Dendritic cell treated with granulocyte-macrophage colony-stimulating factor and Interleukin-4, amounts not matched to agents 40 ng/mL and 50 ng/mL, for 4 days (primary cell): ENCODE measurements at regions not wholly inside any gene's neighbourhood (a gene's known extent, or its start where the extent isn't known, plus 50 kb on each side); places are given as distances from the start of the nearest gene placed in this dataset.
A peak's percentile ranks its signal among the peaks of the same experiment; 100 is the strongest.

Experiments used
- H3K27ac Mint-ChIP-seq: one replicate; pipeline ENCODE4 v1.8.0; 2022; ENCODE audit warnings: mild to moderate bottlenecking, mixed read lengths
- H3K27me3 Mint-ChIP-seq: one replicate; pipeline ENCODE4 v1.8.0; 2022; ENCODE audit warnings: mild to moderate bottlenecking, mixed read lengths
- H3K36me3 Mint-ChIP-seq: one replicate; pipeline ENCODE4 v1.8.0; 2022; ENCODE audit warnings: low read depth, mixed read lengths
- H3K4me1 Mint-ChIP-seq: one replicate; pipeline ENCODE4 v1.8.0; 2022; ENCODE audit warnings: low read depth, mixed read lengths
- H3K4me3 Mint-ChIP-seq: one replicate; pipeline ENCODE4 v1.8.0; 2022; ENCODE audit warnings: mild to moderate bottlenecking, moderate library complexity, mixed read lengths
- H3K9me3 Mint-ChIP-seq: one replicate; pipeline ENCODE4 v1.8.0; 2022; ENCODE audit warnings: mixed read lengths
- intact Hi-C: fragments of 100-400 bp; cut with micrococcal nuclease; formaldehyde crosslinking; loops from one replicate; pipeline ENCODE4 v1.15.0; 2022

DNA sequence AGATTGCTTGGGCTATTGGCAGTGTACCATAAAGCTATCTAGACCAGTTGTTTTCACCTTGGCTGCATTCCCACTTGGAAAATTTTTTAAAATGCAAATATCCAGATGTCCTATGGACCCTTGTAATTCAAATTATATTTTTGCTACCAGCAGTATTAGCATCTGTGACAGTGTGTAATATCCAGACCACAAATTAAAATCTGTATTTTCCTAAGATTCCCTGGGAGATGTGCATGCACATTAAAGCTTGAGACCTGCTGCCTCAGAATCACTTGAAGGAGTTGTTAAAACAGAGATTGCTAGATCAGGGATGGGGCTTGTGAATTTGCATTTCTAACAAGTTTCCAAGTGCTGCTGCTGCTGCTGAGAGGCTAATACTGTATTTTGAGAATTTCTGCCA is 381.2 kb upstream of the PDE4D start:
- intact Hi-C loops, result no loop called here
- peaks cover 11% of the 10 kb centered on the region for H3K9me3 Mint-ChIP-seq
- peaks cover 47% of the 10 kb centered on the region for H3K4me1 Mint-ChIP-seq
- H3K27me3 Mint-ChIP-seq, result no peaks in the 10 kb centered on the region
- no peak overlapping the region for H3K4me3 Mint-ChIP-seq
- peaks cover 6% of the 10 kb centered on the region for H3K36me3 Mint-ChIP-seq
- H3K27ac Mint-ChIP-seq, result no peak overlapping the region

GRCh38 chr5:60271517-60271916 is 378.0 kb upstream of the PDE4D start:
- no peak overlapping the region for H3K4me3 Mint-ChIP-seq
- H3K4me1 Mint-ChIP-seq, result peaks cover 49% of the 10 kb centered on the region
- intact Hi-C loops, result no loop called here
- H3K9me3 Mint-ChIP-seq, result no peaks in the 10 kb centered on the region
- H3K36me3 Mint-ChIP-seq, result no peaks in the 10 kb centered on the region
- H3K27ac Mint-ChIP-seq, result no peak overlapping the region
- H3K27me3 Mint-ChIP-seq, result no peaks in the 10 kb centered on the region

DNA sequence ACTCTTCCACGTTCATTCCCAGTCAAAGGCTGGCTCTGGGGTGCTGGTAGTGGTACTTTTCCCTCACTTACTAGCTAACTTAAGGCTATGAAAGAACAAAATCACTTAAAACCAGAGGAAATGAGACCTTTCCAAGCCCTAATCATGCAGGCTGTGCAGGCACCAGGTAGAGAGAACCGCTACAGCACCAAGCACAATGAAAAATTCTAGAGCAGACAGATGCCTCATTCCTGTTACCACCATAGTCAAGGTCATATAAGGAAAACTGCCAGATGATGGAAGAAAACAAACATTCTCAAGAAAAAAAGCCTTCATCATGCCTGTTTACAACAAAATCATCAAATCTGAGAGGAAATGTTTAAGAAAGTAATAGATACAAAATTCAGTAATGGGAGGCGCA is 374.4 kb upstream of the PDE4D start:
- intact Hi-C loops, result no loop called here
- no peaks in the 10 kb centered on the region for H3K27me3 Mint-ChIP-seq
- peak overlapping the region; percentile 82 for H3K27ac Mint-ChIP-seq
- no peak overlapping the region for H3K4me3 Mint-ChIP-seq
- peaks cover 54% of the 10 kb centered on the region for H3K4me1 Mint-ChIP-seq
- H3K36me3 Mint-ChIP-seq, result no peaks in the 10 kb centered on the region
- H3K9me3 Mint-ChIP-seq, result no peaks in the 10 kb centered on the region

DNA sequence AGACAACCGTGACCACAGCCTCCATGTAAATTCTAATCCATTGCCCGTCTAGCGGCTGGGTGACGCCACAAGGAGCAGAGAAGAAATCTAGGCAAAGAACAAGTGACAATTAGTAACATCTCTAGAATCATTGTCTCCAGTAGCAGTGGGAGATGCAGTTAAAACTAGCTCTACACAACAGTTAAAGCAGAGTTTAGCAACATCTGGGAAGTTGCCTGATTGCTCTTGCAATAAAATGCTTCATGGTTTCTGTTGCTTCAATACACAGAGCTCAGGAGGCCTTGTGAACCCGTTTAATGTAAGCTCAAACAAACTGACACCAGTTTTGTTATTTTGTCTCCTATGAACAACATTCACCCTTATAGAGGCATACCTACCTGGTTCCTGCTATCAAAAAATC is 369.8 kb upstream of the PDE4D start:
- Mint-ChIP-seq H3K36me3 (no peaks in the 10 kb centered on the region), H3K27me3 (no peaks in the 10 kb centered on the region), H3K9me3 (no peaks in the 10 kb centered on the region), H3K4me3 (no peak overlapping the region), H3K4me1 (peaks cover 54% of the 10 kb centered on the region), H3K27ac (peak overlapping the region; percentile 85)
- intact Hi-C loops, result no loop called here

DNA sequence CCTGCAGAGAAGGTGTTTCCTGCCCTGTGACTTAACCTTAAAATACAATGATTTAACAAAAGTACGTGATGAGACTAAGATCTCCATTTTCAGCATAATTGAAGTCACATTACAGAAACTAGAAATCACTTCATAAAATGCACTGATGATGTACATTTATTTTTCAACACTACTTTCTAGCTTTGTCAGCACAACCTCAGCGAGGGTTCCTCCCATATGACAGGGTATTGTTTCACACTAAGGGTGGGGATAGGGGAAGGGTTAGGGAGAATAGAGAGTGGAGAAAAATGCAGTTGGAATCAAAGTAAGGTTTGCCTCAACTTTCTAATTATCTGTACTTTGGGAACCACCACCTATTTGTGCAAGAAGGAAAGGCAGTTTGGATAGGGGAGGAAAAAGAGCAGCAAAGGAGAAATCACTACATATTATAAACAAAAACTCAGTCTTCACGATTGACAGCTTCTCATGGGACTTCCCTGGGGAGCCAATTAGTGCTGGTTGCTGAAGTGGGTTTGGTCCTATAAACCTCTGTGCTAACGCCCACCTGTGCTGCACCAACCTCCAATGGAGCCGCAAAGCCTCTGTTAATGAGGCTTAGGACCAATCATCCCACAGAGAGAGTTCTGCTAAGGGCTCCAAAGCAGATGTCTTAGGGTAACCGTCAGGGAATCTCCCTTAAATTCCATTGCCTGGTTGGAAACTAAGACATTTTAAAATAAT is 369.2 kb upstream of the PDE4D start:
- Mint-ChIP-seq H3K27ac (peak overlapping the region; percentile 85), H3K27me3 (no peaks in the 10 kb centered on the region), H3K36me3 (no peaks in the 10 kb centered on the region), H3K4me1 (peaks cover 54% of the 10 kb centered on the region), H3K9me3 (no peaks in the 10 kb centered on the region), H3K4me3 (peak overlapping the region; percentile 6)
- intact Hi-C loops, result no loop called here

DNA sequence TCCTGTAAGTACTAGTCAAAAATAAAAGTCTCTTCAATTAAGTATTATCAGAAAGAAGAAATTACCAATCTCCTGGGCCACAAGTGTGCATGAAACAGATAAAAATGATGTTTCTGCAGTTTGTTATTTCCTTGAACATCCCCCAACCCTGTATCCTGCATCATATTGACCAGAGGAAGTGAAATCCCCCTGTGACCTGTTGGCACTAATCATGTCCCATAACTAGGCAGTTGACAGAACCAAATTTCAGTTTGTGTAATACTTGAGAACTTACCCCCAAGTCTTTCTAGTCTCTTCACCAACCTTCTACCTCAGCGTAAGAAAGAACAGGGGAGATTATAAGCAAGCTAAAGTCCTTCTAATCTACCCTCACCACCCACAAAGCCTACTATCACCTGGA is 368.2 kb upstream of the PDE4D start:
- no peaks in the 10 kb centered on the region for H3K27me3 Mint-ChIP-seq
- no peak overlapping the region for H3K4me3 Mint-ChIP-seq
- no peaks in the 10 kb centered on the region for H3K36me3 Mint-ChIP-seq
- H3K4me1 Mint-ChIP-seq, result peaks cover 57% of the 10 kb centered on the region
- H3K9me3 Mint-ChIP-seq, result no peaks in the 10 kb centered on the region
- intact Hi-C loops, result no loop called here
- H3K27ac Mint-ChIP-seq, result peak overlapping the region; percentile 85

DNA sequence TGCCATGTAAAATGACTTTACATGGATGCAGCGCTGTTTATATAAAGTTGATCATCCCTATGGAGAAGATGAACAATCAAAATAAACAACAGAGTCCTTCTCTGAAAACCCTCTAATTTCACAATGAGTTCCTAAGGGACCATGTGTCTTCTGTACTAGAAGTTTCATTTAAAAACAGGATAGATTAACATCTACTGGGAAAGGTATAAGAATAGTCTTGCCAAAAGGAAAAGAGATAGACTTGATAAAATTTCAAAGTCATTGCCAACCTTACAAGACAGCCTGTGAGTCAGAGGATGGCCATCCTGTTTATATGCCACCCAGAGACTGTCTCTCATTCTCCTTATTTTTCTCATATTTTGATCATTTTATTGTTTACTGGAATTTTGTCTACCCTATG is 367.1 kb upstream of the PDE4D start:
- no peaks in the 10 kb centered on the region for H3K27me3 Mint-ChIP-seq
- peaks cover 62% of the 10 kb centered on the region for H3K4me1 Mint-ChIP-seq
- intact Hi-C loops, result no loop called here
- no peaks in the 10 kb centered on the region for H3K36me3 Mint-ChIP-seq
- peak overlapping the region; percentile 70 for H3K27ac Mint-ChIP-seq
- no peaks in the 10 kb centered on the region for H3K9me3 Mint-ChIP-seq
- no peak overlapping the region for H3K4me3 Mint-ChIP-seq

DNA sequence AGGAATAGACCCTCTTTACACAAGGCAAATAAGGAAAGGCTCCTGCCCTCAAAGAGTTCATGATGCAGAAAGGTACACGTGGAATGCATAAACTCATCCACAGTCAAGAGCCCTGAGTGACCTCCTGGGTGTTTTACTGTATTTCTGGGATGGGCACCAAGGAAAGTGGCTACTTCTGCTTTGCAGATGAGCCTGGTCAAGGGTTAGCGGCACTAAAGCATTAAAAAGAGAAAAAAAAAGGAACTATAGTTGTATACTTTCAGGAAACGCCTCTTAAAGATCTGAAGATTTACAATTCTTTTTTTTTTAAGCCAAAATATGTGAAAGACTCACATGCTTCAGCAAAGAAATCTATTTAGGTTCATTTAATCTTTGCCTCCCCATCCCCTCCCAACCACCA is 366.2 kb upstream of the PDE4D start:
- no peak overlapping the region for H3K4me3 Mint-ChIP-seq
- no peaks in the 10 kb centered on the region for H3K27me3 Mint-ChIP-seq
- H3K27ac Mint-ChIP-seq, result peak overlapping the region; percentile 70
- H3K36me3 Mint-ChIP-seq, result no peaks in the 10 kb centered on the region
- intact Hi-C loops, result no loop called here
- H3K4me1 Mint-ChIP-seq, result peaks cover 55% of the 10 kb centered on the region
- H3K9me3 Mint-ChIP-seq, result no peaks in the 10 kb centered on the region

GRCh38 chr5:60257596-60258271 is 364.2 kb upstream of the PDE4D start:
- H3K9me3 Mint-ChIP-seq, result peaks cover 5% of the 10 kb centered on the region
- peaks cover 46% of the 10 kb centered on the region for H3K4me1 Mint-ChIP-seq
- H3K4me3 Mint-ChIP-seq, result no peak overlapping the region
- intact Hi-C loops, result no loop called here
- no peak overlapping the region for H3K27ac Mint-ChIP-seq
- no peaks in the 10 kb centered on the region for H3K36me3 Mint-ChIP-seq
- no peaks in the 10 kb centered on the region for H3K27me3 Mint-ChIP-seq

GRCh38 chr5:60256546-60256945 is 363.0 kb upstream of the PDE4D start:
- intact Hi-C loops, result no loop called here
- H3K27me3 Mint-ChIP-seq, result no peaks in the 10 kb centered on the region

DNA sequence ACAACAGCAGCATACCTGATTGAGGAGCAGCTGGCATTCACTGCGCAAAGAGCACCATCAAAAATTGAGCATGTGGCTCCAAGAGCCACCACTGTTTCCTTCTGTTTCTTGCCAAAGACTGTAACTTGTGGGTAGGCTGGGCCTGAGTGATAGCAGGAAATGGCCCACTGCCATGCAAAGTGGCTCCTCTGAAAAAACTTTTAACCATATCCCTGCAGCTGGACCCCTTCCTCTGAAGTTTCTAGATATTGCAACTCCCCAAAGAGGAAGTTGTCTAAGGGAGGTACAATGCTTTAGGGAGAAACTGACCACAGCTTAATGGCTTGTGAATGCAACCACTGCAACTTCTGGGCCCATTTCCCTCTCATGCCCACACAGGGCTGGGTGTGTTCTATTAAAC is 355.4 kb upstream of the PDE4D start:
- H3K9me3 Mint-ChIP-seq, result peaks cover 14% of the 10 kb centered on the region
- intact Hi-C loops, result no loop called here
- peak overlapping the region; percentile 73 for H3K27ac Mint-ChIP-seq
- H3K36me3 Mint-ChIP-seq, result no peaks in the 10 kb centered on the region
- peak overlapping the region; percentile 35 for H3K4me3 Mint-ChIP-seq
- H3K27me3 Mint-ChIP-seq, result no peaks in the 10 kb centered on the region
- peaks cover 42% of the 10 kb centered on the region for H3K4me1 Mint-ChIP-seq

More at GRCh38 chr5:60256546-60256945, 363.0 kb upstream of the PDE4D start:
- H3K4me3 Mint-ChIP-seq, result no peak overlapping the region
- peaks cover 14% of the 10 kb centered on the region for H3K9me3 Mint-ChIP-seq
- peaks cover 34% of the 10 kb centered on the region for H3K4me1 Mint-ChIP-seq
- no peak overlapping the region for H3K27ac Mint-ChIP-seq
- no peaks in the 10 kb centered on the region for H3K36me3 Mint-ChIP-seq

GRCh38 chr5:60243713-60244112 is 350.2 kb upstream of the PDE4D start:
- Mint-ChIP-seq H3K4me3 (no peak overlapping the region), H3K4me1 (peaks cover 52% of the 10 kb centered on the region), H3K36me3 (peaks cover 17% of the 10 kb centered on the region), H3K9me3 (peaks cover 43% of the 10 kb centered on the region), H3K27ac (no peak overlapping the region), H3K27me3 (no peaks in the 10 kb centered on the region)
- intact Hi-C loops, result no loop called here

- intact Hi-C loops, result no loop called here
- peaks cover 10% of the 10 kb centered on the region for H3K9me3 Mint-ChIP-seq
- no peak overlapping the region for H3K27ac Mint-ChIP-seq
- no peaks in the 10 kb centered on the region for H3K27me3 Mint-ChIP-seq
- no peaks in the 10 kb centered on the region for H3K36me3 Mint-ChIP-seq
- peaks cover 48% of the 10 kb centered on the region for H3K4me1 Mint-ChIP-seq
- no peak overlapping the region for H3K4me3 Mint-ChIP-seq
Observed at GRCh38 chr5:60232036-60232795, 338.7 kb upstream of the PDE4D start.

DNA sequence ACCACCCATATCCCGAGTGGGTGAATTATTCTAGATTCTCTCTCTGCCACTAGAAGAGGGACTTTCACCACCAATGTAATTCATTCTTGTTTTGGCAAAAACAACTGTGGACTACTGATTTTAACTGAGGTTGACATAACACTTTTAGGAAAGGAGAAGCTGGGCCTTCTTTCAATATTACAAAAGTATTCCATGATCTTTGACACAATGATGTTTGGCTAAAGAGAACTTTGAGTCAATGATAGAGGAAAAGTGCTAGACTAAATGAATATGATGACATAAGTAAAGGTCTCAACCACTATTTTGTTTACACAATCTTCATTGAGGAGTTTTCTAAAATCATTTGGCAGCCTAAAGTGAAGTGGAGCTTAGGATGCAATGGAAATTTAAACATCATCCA is 336.9 kb upstream of the PDE4D start:
- H3K4me3 Mint-ChIP-seq, result no peak overlapping the region
- intact Hi-C loops, result no loop called here
- no peaks in the 10 kb centered on the region for H3K36me3 Mint-ChIP-seq

More for the DNA sequence above, 336.9 kb upstream of the PDE4D start:
- H3K4me1 Mint-ChIP-seq, result peaks cover 52% of the 10 kb centered on the region
- peaks cover 9% of the 10 kb centered on the region for H3K9me3 Mint-ChIP-seq
- H3K27me3 Mint-ChIP-seq, result no peaks in the 10 kb centered on the region
- peak overlapping the region; percentile 28 for H3K27ac Mint-ChIP-seq
